Heart right ventricle (tissue), 16 donors: ENCODE measurements at regions not wholly inside any gene's neighbourhood (a gene's known extent, or its start where the extent isn't known, plus 50 kb on each side); places are given as distances from the start of the nearest gene placed in this dataset.

Source experiments
- ATAC-seq, 8 donors: fragments of 200-7000 bp; cut with Tn5 transposase; one replicate each; pipeline ENCODE4 v1.9.1; 2020; ENCODE audit warnings: mild to moderate bottlenecking in 8 of 8, moderate library complexity in 8 of 8, moderate number of reproducible peaks in 1 of 8
- DNase-seq, 2 donors: peaks; one replicate each; pipeline ENCODE4 v3.0.0-alpha.2; 2020
- H3K27ac ChIP-seq, 10 donors: fragments of 200-600 bp; sonication (generic) in 2 of 10; one replicate each; pipeline versions ENCODE4 v1.5.0 to v1.8.0; 2020 to 2022; ENCODE audit warnings: mild to moderate bottlenecking in 3 of 10
- H3K27me3 ChIP-seq, 7 donors: fragments of 200-600 bp; one replicate each; pipeline ENCODE4 v1.8.0; 2021 to 2022; ENCODE audit warnings: mild to moderate bottlenecking in 2 of 7
- H3K36me3 ChIP-seq, 9 donors: fragments of 200-600 bp; sonication (generic) in 1 of 9; one replicate each; pipeline versions ENCODE4 v1.5.0 to v1.8.0; 2020 to 2022; ENCODE audit warnings: mild to moderate bottlenecking in 2 of 9
- H3K4me1 ChIP-seq, 9 donors: fragments of 200-600 bp; sonication (generic) in 1 of 9; one replicate each; pipeline versions ENCODE4 v1.5.0 to v1.8.0; 2020 to 2022; ENCODE audit warnings: mild to moderate bottlenecking in 4 of 9
- H3K4me3 ChIP-seq, 10 donors: fragments of 200-600 bp; sonication (generic) in 2 of 10; one replicate each; pipeline versions ENCODE4 v1.5.0 to v1.8.0; 2020 to 2022; ENCODE audit warnings: mild to moderate bottlenecking in 7 of 10, moderate library complexity in 2 of 10
- H3K9me3 ChIP-seq, 11 donors: fragments of 200-600 bp in 10 of 11; sonication (generic) in 2 of 11; one replicate each; pipeline versions ENCODE4 v1.5.0 to v1.8.0; 2013 to 2022; ENCODE audit warnings: mild to moderate bottlenecking in 2 of 11, control low read depth in 1 of 11, moderate library complexity in 1 of 11
- CTCF ChIP-seq, 9 donors: fragments of 200-600 bp; sonication (generic) in 2 of 9; IDR thresholded peaks; one replicate each; pipeline versions ENCODE4 v1.5.0 to v1.8.0; 2021 to 2022; ENCODE audit warnings: antibody characterized with exemption in 9 of 9, mild to moderate bottlenecking in 5 of 9, moderate library complexity in 1 of 9
- WGBS, 2 donors: extraction: QIAGEN DNeasy Blood & Tissue Kit; methylation state at CpG; one replicate each; pipeline ENCODE4 v1.1.7; 2013; ENCODE audit warnings: inconsistent platforms in 1 of 2; 5-methylcytosine and 5-hydroxymethylcytosine counted together
- intact Hi-C, 10 donors: fragments of 100-400 bp; cut with DNase I; formaldehyde crosslinking; loops; one replicate each; pipeline versions ENCODE4 v1.11.1 to v1.14.2; 2022
- donor health status: Arrhythmogenic right ventricular cardiomyopathy.
- donor health status: ischemic (EF 13 %, LVEDD 7.1; RV severe dilation, severe dysfunction).
- donor health status: healthy with polysubstance abuse.
- donor health status: DM: no; HTN: yes; CAD: no.
- donor health status: DM: no; HTN: no; CAD: no.
- donor health status: ischemic (EF 25% LVEDD 6.9; RV normal size, moderate dysfunction).
- donor health status: ischemic (EF 25% LVEDD 5.7; RV mildly dilated, moderate dysfunction).
- donor health status: healthy.
- donor health status: DM: yes; HTN: yes; CAD: no.
- donor health status: Ischemic cardiomyopathy.
- donor health status: ischemic (EF 35%, LVEDD 5.7; RV mildly dilated, moderate dysfunction).
- donor health status: nonischemic (EF 11% LVEDD 7.7; RV severe dilation, severe dysfunction).
- donor health status: DM: yes; HTN: yes; CAD: no.
- donor health status: PGD.
- donor health status: ischemic (EF 29% LVEDD 5.4; RV normal size, mild dysfunction).
- donor health status: nonischemic (EF 23%, LVEDD 6.1; RV moderate dilation, normal function).

DNA sequence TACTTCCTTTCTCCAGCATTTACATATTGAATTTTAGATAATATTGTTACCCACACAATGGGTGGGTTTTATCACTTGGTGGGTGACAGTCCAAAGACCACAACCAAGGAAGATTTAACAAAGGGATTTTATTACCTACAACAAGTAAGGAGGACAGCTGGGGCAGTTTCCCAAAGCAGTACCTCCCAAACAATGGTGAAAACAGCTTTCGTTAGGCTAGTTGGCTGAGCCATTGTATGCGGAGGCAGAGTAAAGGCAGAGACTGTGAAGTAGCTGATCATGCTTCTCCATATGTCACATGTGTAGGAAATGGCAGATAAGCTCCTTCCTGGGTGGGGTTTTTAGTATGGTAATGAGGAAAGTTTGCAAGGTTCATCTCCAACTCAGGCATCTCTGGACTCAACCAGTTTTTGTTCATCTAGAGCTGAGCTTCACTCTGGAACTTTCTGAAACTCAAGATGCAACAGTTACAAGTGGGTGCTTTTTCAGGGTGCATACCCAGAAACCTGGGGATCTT, 104.3 kb upstream of the PSMD7 start:
- DNase-seq (no peak), ATAC-seq (no peak)
- no peak for TF ChIP-seq CTCF (IDR thresholded peaks at IDR 0.05)
- Histone ChIP-seq H3K4me3 (no peak overlapping the region), H3K4me1 (no peaks in the 10 kb centered on the region), H3K27me3 (peaks cover 0 to 4% (median 0%) of the 10 kb centered on the region in 7 donors), H3K9me3 (peaks cover 0 to 7% (median 0%) of the 10 kb centered on the region in 11 donors), H3K27ac (no peak overlapping the region), H3K36me3 (no peaks in the 10 kb centered on the region)
- intact Hi-C loops, result no loop called here
- WGBS, 2 donors, result 76 to 82% methylated on average over 2 of the region's 2 CpGs

DNA sequence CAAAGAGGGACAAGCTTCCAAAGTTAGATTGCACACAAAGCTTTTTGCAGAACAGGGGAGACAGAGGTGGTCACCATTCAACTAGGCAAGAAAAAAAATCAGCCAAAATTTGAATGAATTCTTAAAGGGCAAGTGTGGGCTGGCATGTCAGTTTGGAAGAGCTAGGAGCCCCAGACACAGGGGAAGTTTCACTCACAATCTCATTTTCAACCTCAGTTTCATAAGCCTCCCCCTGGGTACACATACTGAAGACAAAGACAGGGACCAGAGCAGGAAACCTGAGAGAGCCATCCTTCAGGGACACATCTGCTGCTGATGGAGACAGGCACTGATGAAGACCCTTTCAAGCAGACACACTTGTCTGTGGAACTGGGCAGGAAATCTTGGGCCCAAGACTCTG, 106.3 kb upstream of the PSMD7 start:
- H3K27ac ChIP-seq, result no peak overlapping the region
- H3K27me3 ChIP-seq, result no peaks in the 10 kb centered on the region
- no peak overlapping the region for H3K4me3 ChIP-seq
- no peak for TF ChIP-seq CTCF (IDR thresholded peaks at IDR 0.05)
- DNase-seq (no peak), ATAC-seq (no peak)
- H3K4me1 ChIP-seq, result no peaks in the 10 kb centered on the region
- no peaks in the 10 kb centered on the region for H3K36me3 ChIP-seq
- intact Hi-C loops, result no loop called here
- peaks cover 0 to 7% (median 0%) of the 10 kb centered on the region in 11 donors for H3K9me3 ChIP-seq

- H3K9me3 ChIP-seq, result peaks cover 0 to 7% (median 0%) of the 10 kb centered on the region in 11 donors
- no peaks in the 10 kb centered on the region for H3K4me1 ChIP-seq
- H3K27me3 ChIP-seq, result no peaks in the 10 kb centered on the region
- H3K36me3 ChIP-seq, result no peaks in the 10 kb centered on the region
- no peak for TF ChIP-seq CTCF (IDR thresholded peaks at IDR 0.05)
- 87 to 88% methylated on average over 4 of the region's 4 CpGs for WGBS, 2 donors
- intact Hi-C loops, result no loop called here
- DNase-seq, result no peak
- H3K27ac ChIP-seq, result no peak overlapping the region
- H3K4me3 ChIP-seq, result no peak overlapping the region
- ATAC-seq, result no peak
These were observed 107.8 kb upstream of the PSMD7 start for GRCh38 chr16:74188856-74189255.

GRCh38 chr16:74186561-74186971, 110.0 kb upstream of the PSMD7 start:
- TF ChIP-seq CTCF (IDR thresholded peaks at IDR 0.05), result no peak

More at GRCh38 chr16:74186561-74186971, 110.0 kb upstream of the PSMD7 start:
- no peak for DNase-seq
- Histone ChIP-seq H3K27ac (no peak overlapping the region), H3K36me3 (no peaks in the 10 kb centered on the region), H3K4me1 (no peaks in the 10 kb centered on the region), H3K9me3 (peaks cover 0 to 16% (median 4%) of the 10 kb centered on the region in 11 donors), H3K4me3 (no peak overlapping the region), H3K27me3 (no peaks in the 10 kb centered on the region)
- intact Hi-C loops, result no loop called here
- no peak for ATAC-seq
- 46 to 57% methylated on average over 3 of the region's 3 CpGs for WGBS, 2 donors
